ENCODE measurements at regions not wholly inside any gene's neighbourhood (a gene's known extent, or its start where the extent isn't known, plus 50 kb on each side); places are given as distances from the start of the nearest gene placed in this dataset.

- no peak for DNase-seq (ENCODE audit: low read depth in 1 of 2, low spot score in 1 of 2)
- H3K27ac ChIP-seq (replicated peaks): no peak overlapping the region
- TF ChIP-seq SPI1 (IDR thresholded peaks at IDR 0.05; ENCODE audit: borderline replicate concordance, low read depth): no peak
- H3K27me3 ChIP-seq (ENCODE audit: insufficient read depth, poor library complexity, severe bottlenecking): no peaks in the 10 kb centered on the region
- no peak overlapping the region for H3K4me3 ChIP-seq (replicated peaks; ENCODE audit: insufficient read depth, low read length)
These were observed 121.2 kb upstream of the SLC44A3 start for GRCh38 chr1:94698759-94699502.

- no peak for TF ChIP-seq GABPA (IDR thresholded peaks at IDR 0.05; ENCODE audit: low read depth)
- H3K4me3 ChIP-seq (replicated peaks; ENCODE audit: insufficient read depth, low read length): no peak overlapping the region
- H3K27me3 ChIP-seq (ENCODE audit: insufficient read depth, poor library complexity, severe bottlenecking): no peaks in the 10 kb centered on the region
- no peak for DNase-seq (ENCODE audit: low read depth in 1 of 2, low spot score in 1 of 2)
- H3K27ac ChIP-seq (replicated peaks): no peak overlapping the region; the same call in 1 of the 2 replicates
These were observed 121.8 kb upstream of the SLC44A3 start for GRCh38 chr1:94698356-94698755.

- Histone ChIP-seq H3K27ac (replicated peaks) (no peak overlapping the region), H3K27me3 (ENCODE audit: insufficient read depth, poor library complexity, severe bottlenecking) (no peaks in the 10 kb centered on the region), H3K4me3 (replicated peaks; ENCODE audit: insufficient read depth, low read length) (no peak overlapping the region)
- no peak for DNase-seq (ENCODE audit: low read depth in 1 of 2, low spot score in 1 of 2)
- no peak for TF ChIP-seq GABPA (IDR thresholded peaks at IDR 0.05; ENCODE audit: low read depth)
- no peak for TF ChIP-seq CTCF (IDR thresholded peaks at IDR 0.05; ENCODE audit: insufficient read depth, low read length)
- no peak for TF ChIP-seq SPI1 (IDR thresholded peaks at IDR 0.05; ENCODE audit: borderline replicate concordance, low read depth)
- TF ChIP-seq REST (IDR thresholded peaks at IDR 0.05; ENCODE audit: insufficient replicate concordance, low read depth): no peak
- no peak for TF ChIP-seq POLR2AphosphoS5 (IDR thresholded peaks at IDR 0.05; ENCODE audit: low read depth)
These were observed 122.3 kb upstream of the SLC44A3 start for GRCh38 chr1:94697839-94698238.

GRCh38 chr1:94694226-94694915, 125.8 kb upstream of the SLC44A3 start:
- TF ChIP-seq SPI1 (IDR thresholded peaks at IDR 0.05; ENCODE audit: borderline replicate concordance, low read depth) (no peak), GABPA (IDR thresholded peaks at IDR 0.05; ENCODE audit: low read depth) (no peak)
- no peak for DNase-seq (ENCODE audit: low read depth in 1 of 2, low spot score in 1 of 2)

GRCh38 chr1:94693435-94693834, 126.7 kb upstream of the SLC44A3 start:
- Histone ChIP-seq H3K4me3 (replicated peaks; ENCODE audit: insufficient read depth, low read length) (no peak overlapping the region), H3K27me3 (ENCODE audit: insufficient read depth, poor library complexity, severe bottlenecking) (no peaks in the 10 kb centered on the region), H3K27ac (replicated peaks) (no peak overlapping the region)
- DNase-seq (ENCODE audit: low read depth in 1 of 2, low spot score in 1 of 2): no peak
- TF ChIP-seq CTCF (IDR thresholded peaks at IDR 0.05; ENCODE audit: insufficient read depth, low read length): no peak

More at GRCh38 chr1:94694226-94694915, 125.8 kb upstream of the SLC44A3 start:
- no peak overlapping the region for H3K27ac ChIP-seq (replicated peaks)
- H3K27me3 ChIP-seq (ENCODE audit: insufficient read depth, poor library complexity, severe bottlenecking): no peaks in the 10 kb centered on the region
- H3K4me3 ChIP-seq (replicated peaks; ENCODE audit: insufficient read depth, low read length): no peak overlapping the region

- Histone ChIP-seq H3K4me3 (replicated peaks; ENCODE audit: insufficient read depth, low read length) (no peak overlapping the region), H3K27me3 (ENCODE audit: insufficient read depth, poor library complexity, severe bottlenecking) (no peaks in the 10 kb centered on the region), H3K27ac (replicated peaks) (no peak overlapping the region)
- no peak for DNase-seq (ENCODE audit: low read depth in 1 of 2, low spot score in 1 of 2)
- TF ChIP-seq REST (IDR thresholded peaks at IDR 0.05; ENCODE audit: insufficient replicate concordance, low read depth) (no peak), CTCF (IDR thresholded peaks at IDR 0.05; ENCODE audit: insufficient read depth, low read length) (no peak), POLR2AphosphoS5 (IDR thresholded peaks at IDR 0.05; ENCODE audit: low read depth) (no peak), GABPA (IDR thresholded peaks at IDR 0.05; ENCODE audit: low read depth) (no peak), SPI1 (IDR thresholded peaks at IDR 0.05; ENCODE audit: borderline replicate concordance, low read depth) (no peak)
These were observed 127.1 kb upstream of the SLC44A3 start for GRCh38 chr1:94693029-94693428.
